ENCODE measurements at regions not wholly inside any gene's neighbourhood (a gene's known extent, or its start where the extent isn't known, plus 50 kb on each side); places are given as distances from the start of the nearest gene placed in this dataset.
"Not testable (repeated sequence)": the region's sequence is repeated elsewhere in the genome, so short reads cannot be mapped to it uniquely, and the experiment has no call there.

DNA sequence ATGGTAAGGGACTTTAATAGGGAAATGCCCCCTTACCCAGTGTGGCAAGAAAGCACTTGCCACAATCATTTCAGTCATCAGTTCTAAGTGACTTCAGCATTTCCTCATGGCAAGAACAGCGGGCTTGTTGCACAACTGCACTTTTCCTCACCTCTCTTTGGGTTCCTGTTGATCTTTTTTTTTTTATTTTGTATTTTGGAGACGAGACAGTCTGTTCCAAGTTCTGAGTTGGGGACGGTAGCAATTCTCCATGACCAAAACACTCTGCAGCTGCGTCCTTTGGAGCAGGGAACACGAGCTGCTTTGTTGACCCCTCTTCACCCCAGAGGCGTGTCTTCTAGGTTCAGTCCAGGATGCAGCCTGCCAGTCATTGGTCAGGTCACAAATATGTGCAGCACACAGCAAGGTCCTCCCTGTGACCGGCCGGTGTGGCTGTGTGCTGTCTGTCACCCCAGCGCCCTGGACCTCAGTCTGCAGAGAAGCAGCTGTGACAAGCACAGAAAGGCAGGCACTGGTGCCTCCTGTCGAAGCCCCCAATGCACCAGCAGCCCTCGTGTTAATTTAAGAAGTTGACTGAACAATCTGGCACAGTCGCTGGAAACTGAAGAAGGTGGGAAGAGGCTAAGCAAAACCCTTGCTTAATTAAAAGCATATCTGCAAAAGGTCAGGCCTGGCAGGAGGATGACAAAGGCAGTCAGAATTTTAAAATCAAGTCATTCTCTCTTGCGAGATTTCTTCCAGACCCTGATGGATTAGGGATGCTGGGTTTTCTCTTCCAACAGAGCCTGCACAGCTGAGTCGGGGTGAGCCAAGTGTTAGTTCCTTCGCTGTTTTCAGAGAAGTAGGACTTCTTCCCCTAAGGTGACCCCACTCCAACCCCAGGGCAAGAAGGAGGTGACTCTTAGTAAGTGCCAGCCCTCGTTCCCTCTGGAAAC lies 96.7 kb upstream of the COPS8 start:
- DNase-seq (ENCODE audit: low spot score), result peak; percentile 73

DNA sequence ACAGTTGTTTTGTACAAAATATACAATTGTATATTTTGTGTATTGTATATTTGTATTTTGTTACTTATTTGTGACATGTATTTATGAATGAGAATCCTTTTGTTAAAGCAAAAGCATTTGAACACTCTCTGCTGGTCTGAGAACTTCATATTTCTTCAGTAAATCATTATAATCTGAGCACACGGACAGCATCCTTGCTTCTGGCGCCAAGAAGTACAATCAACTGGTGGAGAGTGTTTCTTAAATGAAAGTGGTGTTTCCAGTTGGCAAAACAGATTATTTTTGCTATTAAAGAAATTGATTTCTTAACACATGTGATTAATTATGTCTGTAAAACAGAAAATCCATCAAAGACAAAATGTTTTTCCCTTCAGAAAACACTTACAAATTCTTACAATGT lies 95.1 kb upstream of the COPS8 start:
- DNase-seq (ENCODE audit: low spot score), result no peak

DNA sequence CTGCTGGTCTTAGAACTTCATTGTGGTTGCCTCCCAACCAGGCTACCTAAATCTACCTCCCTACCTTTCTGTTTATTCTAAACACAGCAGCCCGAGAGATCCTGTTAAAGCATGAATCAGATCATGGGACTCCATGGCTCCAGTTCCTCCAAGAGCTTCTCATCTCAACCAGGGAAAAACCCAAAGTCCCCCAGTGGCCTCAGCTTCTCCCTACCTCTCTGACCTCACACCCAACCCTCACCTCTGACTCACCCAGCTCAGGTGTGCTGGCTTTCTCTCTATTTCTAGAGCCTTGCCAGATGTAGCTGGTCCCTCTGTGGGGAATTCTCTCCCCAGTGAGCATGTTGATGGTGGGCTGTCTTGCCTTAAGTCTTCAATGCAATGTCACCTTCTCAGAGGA lies 93.8 kb upstream of the COPS8 start:
- DNase-seq (ENCODE audit: low spot score), result no peak

DNA sequence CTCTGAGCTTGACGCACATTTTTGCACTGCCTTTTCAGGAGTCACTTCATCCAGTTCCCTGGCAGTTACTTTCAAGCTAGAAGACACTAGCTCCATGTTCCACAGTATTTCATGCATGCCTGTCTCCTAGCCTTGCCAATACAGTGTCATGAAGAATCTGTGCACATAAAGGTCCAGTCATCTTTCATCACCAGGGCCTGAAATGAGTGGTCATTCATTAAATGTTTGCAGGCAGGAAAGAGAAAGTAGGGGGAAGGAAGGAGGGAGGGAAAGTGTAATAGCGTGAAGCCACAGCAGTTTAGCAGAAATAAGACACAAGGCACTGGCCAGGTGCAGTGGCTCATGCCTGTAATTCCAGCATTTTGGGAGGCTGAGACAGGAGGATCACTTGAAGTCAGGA lies 92.4 kb upstream of the COPS8 start:
- DNase-seq (ENCODE audit: low spot score), result no peak

DNA sequence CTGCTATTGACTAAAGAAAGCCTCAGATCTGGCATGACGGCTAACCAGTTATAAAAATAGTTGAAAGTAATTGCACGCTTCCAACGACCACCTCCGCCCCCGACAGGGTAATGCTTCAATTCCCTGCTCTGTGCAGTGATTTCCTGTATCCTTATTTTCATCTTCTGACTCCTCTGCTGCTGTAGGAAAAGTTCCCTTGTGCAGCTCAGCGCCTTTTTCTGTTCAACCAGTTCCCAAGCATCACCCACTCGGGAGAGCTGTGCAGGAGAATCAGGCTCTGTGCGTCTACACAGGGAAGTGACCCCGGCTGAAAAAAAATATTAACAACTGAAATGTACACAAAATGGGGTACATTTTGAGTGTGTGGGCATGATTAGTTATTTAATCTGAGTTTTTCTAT lies 91.3 kb upstream of the COPS8 start:
- DNase-seq (ENCODE audit: low spot score), result no peak

DNA sequence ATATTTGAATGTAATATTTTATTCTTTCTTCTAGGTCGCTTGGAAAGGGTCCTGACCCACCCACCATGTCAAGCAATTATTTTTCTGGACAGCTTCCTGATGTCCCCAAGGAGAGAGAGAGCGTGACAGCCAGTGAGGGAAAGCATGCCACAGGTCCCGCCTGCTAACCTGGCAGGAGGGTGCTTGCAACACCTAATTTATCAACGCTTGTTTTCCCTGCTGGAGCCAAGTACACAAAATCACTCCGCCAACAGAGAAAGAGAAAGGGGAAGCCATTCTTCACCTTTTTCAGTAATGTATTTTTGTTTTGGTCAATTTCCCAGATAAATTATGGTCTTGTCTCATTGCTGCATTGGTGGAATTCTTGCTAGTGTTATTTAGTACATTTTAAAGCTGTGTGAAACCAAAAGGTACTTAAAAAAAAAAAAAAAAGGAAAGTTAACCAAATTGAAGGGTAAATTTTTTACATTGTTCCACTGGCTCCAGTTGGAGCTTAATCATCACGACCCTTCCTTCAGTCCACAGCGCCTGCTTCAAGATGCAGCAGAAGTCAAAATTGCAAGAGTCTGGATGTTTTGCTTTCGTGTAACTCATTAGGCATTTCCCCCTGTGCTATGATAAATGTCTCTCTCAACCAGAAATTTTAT lies 88.5 kb upstream of the COPS8 start:
- DNase-seq (ENCODE audit: low spot score), result no peak

DNA sequence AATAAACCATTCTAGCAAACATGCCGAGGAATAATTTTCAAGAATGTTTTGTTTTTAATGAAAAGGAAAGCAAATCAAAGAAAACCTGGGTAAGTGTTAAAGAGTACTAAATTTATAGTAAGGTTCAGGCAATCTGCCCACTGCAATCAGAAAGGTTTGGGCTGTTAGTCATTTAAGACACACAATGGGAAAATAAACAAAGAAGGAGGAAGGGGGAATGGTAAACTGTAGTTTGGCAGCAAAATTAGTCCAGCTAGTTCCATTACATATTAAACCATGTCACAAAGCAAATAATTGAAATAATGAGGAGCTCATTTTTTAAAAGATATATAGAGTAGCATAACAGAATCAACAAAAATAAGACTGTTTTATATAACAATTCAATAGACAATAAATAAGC lies 87.5 kb upstream of the COPS8 start:
- DNase-seq (ENCODE audit: low spot score), result no peak

DNA sequence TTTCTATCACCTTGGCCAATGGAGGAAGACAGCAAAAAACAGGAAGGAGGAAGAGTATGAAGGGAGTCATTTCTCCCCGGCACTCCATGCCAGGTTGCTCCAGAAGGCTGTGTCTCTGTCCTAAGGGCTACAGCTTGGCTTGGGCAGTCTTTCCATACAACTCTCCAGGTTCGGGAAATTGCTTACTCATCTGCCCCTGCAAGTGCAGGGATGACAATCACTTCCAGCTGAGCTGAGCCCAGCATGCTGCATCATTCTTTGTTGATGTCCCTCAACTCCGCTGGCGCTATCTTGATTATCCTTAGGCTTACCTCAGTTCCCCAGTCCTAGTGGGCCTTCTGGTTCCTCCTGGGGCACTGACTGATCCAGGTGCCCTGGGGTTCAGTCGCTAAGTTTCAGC lies 86.9 kb upstream of the COPS8 start:
- DNase-seq (ENCODE audit: low spot score), result no peak

DNA sequence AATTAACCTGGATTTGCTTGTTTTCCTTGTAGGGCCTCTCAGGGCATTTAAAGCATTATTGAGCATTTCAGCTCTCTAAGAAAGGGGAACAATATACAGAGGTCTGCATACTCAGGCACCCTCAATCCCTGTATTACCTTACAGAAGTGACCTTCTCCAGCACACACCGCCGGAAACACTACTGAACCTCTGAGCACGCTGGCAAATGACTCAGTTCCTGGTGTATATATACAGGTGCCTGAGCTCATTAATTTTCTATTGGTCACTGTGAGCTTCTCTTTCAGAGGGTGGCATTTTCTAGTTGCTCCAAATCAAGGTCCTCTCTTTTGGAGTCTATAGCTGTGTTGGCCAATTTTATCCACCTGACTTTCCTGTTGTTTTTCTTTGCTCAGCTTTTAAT lies 85.2 kb upstream of the COPS8 start:
- DNase-seq (ENCODE audit: low spot score), result no peak

DNA sequence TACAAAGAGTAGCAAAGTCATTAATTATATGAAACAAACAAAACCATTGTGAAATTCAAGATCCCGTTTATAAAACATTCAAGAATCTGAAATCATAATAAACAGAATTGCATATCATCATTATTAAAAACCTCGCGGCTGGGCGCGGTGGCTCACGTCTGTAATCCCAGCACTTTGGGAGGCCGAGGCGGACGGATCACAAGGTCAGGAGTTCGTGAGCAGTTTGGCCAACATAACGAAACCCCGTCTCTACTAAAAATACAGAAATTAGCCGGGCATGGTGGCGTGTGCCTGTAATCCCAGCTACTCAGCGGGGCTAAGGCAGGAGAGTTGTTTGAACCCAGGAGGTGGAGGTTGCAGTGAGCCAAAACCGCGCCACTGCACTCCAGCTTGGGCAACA lies 80.3 kb upstream of the COPS8 start:
- not testable (repeated sequence) for DNase-seq (ENCODE audit: low spot score)

DNA sequence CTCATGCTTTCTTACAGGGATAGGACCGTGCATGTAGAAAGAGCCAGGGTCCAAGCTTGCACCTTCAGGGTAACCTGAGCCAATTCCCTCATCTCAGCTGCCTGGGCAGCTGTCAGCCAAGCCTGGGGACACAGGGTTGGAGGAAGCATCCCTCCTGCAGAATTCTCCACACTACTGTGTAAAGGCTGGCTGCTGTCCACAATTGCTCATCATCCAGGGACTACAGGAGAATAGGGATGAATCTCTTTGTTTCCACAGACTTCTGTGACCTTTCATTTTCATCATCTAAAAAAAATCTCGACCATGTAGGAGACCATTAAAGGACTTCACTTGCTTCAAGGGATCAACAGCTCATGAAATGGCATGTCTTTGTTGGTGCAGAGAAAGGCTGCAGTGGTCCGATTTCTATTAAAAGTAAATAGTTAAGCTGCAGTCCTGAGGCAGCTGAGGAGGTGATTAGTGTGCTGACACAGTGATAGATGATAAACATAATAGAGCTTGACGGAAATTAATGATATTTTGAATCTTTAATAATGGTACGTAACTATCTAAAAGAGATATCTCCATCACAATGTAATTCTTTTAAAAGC lies 74.4 kb upstream of the COPS8 start:
- no peak for DNase-seq (ENCODE audit: low spot score)

DNA sequence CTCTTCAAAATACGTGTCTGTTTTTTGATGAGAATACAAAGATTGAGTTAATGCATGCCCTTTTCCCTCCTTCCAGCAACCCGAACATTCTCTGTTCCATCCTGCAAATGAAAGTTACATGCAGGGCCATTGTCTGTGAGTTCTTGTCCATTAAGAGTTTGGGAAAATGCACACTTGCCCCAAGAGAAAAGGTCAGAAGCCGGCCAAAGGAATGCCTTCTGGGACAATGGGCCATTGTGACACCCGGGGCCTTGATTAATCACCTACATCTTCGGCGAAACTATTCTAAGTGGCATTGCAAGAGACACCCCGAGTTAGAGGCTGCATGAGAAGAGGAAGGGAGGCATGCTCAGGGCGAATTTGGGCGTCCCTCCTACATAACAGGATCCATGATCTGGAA lies 73.7 kb upstream of the COPS8 start:
- DNase-seq (ENCODE audit: low spot score), result no peak

DNA sequence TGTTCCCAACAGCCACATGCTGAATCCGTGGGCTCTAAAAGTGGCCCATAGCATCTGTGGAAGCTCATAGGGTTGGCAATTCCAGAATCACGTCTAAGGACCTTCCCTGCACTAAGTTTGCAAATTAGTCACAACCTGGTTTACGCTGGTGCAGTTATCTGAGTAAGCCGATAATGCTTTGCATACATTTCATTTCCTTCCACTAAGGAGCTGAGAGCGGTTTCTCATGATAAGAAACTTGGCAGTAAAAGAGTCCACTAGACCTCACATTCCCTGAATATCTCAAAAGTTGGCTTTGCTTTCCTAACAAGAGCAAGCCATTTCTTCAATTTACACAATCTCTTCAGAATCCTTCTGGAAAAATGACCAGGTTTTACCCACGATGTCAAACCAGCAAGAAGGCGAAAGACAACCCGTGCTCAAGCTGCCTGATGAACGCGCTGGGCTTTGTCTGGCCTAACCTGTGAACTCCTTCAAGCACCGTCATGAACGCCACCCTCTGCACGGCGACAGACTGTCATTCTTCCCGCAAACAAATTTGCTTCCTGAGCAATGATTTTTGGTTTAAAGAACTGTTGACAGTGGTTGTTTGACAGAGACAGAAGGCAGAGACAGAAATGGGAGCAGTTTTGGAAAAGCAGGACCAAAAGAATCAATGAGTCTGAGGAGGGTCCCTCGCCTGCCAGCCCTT lies 73.0 kb upstream of the COPS8 start:
- peak; percentile 92 for DNase-seq (ENCODE audit: low spot score)

DNA sequence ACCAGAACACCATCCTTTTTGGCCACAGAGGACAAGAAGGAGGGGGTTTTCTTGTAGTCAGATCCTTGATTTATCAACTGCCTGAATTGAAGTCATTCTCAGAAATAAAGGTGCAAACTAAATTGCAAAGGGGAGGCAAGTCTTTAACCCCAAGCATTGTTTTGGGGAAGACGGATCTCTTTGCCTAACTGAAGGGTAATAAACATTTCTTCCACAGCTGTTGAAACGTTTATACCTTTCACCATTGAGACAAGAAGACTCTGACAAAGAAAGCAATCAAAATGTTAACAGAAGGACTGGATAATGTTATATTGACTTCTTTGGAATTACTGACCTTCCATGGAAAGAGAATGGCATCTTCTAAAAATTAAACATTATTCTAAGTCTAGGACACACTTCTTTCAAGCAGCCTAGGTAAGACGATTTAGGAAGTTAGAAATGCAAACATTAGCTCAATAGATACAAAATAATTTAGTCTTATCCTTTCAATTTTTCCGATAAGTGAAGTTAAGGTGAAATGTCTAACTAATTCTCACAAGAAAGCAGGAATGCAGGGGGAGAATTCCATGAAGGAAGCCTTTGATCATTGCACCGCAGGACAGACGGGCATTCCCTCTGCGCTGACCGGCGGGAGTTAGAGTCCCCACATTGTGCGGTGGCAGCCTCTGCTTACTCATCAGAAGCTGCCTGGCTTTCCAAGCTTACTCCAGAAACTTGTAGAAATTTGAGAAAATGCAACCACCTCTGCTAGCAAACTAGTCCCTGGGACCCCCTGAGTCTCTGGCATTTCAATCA lies 69.4 kb upstream of the COPS8 start:
- no peak for DNase-seq (ENCODE audit: low spot score)

DNA sequence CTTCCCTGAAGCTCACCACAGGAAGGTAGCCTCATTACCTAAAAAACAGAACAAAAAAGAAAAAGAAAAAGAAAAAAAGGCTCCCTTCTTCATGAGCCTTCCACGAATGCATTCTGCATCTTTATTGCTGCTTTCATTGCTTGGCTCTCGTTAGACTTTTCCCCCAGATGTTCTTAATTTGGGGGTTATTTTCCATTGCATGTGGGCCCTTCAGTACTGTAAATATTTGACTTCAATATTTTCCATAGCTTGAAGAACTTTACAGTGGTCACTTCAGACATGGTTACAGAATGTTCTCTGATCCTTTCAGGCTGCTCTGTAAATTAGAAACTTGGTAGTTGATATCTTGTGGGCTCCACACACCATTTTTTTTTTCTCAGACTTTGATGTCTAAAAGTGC lies 65.6 kb upstream of the COPS8 start:
- DNase-seq (ENCODE audit: low spot score), result no peak

DNA sequence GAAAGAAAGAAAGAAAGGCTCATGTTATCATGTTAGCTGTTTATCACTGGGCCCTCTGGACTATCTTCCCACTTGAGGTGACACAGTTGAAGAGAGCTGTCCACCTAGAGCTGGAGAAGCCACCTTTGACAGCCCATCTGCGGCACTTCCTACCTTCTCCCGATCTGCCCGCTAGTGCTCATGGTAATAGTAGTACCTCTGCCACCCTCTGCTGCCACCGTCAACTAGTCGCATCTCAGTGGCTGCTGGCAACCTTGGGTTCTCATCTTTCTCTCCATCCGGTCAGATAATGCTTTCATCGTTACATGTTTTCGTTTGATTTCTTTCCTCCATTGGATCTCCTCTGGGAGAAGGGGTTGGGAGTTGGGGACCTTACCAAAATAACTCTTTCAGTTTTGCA lies 63.2 kb upstream of the COPS8 start:
- DNase-seq (ENCODE audit: low spot score), result no peak

DNA sequence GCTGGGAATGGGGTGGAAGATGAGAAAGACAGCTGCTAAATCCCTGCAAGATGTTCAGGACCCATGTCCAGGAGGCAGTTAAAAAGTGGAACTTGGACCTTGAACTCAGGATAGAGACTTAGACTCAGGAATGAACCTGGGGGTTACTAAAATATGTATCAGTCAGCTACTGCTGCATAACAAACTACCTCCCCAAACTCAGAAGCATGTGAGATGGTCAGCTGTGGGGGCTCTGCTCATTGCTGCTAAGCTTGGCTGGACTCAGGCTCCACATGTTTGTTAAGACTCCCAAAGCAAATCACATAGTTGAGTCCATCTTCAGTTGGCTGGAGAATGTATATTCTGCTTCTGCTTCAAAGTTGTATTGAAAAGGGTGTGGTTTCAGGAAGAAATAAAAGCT lies 61.4 kb upstream of the COPS8 start:
- no peak for DNase-seq (ENCODE audit: low spot score)

DNA sequence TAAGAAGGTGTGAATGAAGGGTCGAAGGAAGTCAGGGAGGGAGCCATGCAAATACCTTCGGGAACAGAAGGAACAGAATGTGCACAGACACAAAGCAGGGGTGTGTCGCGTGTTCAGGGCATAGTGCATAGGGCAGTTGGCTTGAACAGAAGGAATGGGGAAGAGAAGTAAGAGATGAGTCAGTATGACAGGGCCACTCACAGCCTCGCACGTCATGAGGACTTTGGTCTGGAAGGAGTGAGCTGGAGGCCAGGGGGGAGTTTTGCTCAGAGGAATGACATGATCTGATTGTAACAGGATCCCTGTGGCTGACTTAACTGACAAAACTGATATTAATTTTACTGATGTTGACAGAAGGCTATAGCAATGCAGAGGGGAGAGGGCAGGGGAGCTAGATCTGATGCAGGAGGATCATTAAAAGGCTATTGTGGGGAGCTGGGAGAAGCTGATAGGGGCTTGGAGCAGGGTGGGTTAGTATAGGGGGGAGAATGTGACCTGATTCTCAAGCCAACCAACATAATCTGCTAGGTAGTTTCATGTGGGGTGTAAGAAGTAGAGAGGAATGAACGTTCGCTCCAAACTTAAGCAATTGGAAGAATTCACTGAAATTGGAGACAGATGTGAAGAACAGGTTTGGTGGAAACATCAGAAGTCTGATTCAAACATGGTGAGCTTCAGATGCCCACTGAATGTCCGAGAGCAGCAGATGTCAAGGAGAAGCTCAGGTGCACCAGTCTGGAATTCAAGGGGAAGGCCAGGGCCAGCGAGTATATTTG lies 60.4 kb upstream of the COPS8 start:
- peak; percentile 38 for DNase-seq (ENCODE audit: low spot score)

DNA sequence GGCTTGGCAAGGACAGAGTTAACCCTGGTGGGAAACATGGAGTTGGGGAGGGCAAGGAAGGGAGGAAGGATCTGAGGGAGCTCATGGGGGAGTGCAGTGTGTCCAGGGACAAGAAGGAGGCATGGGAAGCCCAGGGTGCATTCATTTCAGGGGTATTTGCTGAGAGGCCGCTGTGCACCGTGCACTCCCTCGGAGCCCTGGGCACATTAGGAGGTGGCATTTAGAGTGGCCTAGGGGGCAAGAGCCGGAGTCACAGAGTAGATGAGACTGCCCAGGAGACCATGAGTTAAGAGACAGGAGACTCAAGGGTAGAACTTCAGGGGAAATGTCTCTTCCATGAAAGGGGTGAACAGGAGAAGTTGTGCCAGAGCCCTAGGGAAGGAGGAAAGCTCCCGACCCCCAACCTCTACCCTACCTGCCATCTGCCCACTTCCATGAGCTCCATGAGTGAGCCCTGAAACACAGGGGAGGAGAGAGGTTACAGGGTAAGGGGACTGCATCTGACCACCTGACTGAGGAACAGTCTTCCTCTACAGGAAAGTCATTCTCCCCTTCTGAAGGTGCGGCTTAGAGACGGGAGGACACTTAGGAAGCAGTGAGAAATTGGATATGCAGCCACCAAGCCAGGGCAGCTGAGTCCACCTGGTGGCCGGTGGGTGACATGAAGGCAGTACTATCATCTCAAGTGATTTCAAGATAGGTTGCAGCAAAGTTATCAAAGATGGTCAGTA lies 58.5 kb upstream of the COPS8 start:
- DNase-seq (ENCODE audit: low spot score), result peak; percentile 76

DNA sequence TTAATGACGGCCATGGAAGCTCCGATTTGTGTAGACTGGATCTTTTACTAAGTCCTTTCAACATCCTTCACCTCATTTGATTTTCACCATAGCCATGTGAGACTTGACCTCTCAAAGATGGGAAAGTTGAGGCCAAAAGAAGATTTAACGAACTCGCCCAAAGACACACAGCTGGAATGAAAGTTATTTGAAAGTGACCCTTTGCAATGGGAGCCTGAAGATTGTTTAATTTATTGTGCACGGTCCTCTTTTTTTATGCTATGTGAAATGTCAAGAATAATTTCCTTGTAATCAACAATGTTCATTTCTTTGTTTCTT lies 58.0 kb upstream of the COPS8 start:
- no peak for DNase-seq (ENCODE audit: low spot score)

All from umbilical cord (tissue), 1 donor.